ENCODE measurements at regions not wholly inside any gene's neighbourhood (a gene's known extent, or its start where the extent isn't known, plus 50 kb on each side); places are given as distances from the start of the nearest gene placed in this dataset.

- no peak overlapping the region for H3K27ac ChIP-seq
- ChIA-PET CTCF (no interaction called here), POLR2A (ENCODE audit: low non-redundant PET) (no interaction called here)
- DNase-seq (ENCODE audit: low spot score): no peak
- no peak for TF ChIP-seq CTCF (conservative IDR thresholded peaks at IDR 0.05; ENCODE audit: low read depth)
Observed at GRCh38 chr6:134850721-134851305, 99.1 kb downstream of the ALDH8A1 start.

- ChIA-PET CTCF (no interaction called here), POLR2A (ENCODE audit: low non-redundant PET) (no interaction called here)
- no peak for DNase-seq (ENCODE audit: low spot score)
- H3K27ac ChIP-seq: no peak overlapping the region
- TF ChIP-seq CTCF (conservative IDR thresholded peaks at IDR 0.05; ENCODE audit: low read depth): no peak
Observed at GRCh38 chr6:134849920-134850447, 99.9 kb downstream of the ALDH8A1 start.

GRCh38 chr6:134848076-134848475, 101.8 kb downstream of the ALDH8A1 start:
- CTCF ChIA-PET: no interaction called here
- no peak for DNase-seq (ENCODE audit: low spot score)
- no peak for TF ChIP-seq CTCF (conservative IDR thresholded peaks at IDR 0.05; ENCODE audit: low read depth)
- POLR2A ChIA-PET (ENCODE audit: low non-redundant PET): no interaction called here
- H3K27ac ChIP-seq: no peak overlapping the region

- ChIA-PET POLR2A (ENCODE audit: low non-redundant PET) (no interaction called here), CTCF (no interaction called here)
- no peak for DNase-seq (ENCODE audit: low spot score)
- no peak overlapping the region for H3K27ac ChIP-seq
- no peak for TF ChIP-seq CTCF (conservative IDR thresholded peaks at IDR 0.05; ENCODE audit: low read depth)
Observed at GRCh38 chr6:134846865-134847264, 103.0 kb downstream of the ALDH8A1 start.

- no peak for DNase-seq (ENCODE audit: low spot score)
- H3K27ac ChIP-seq: no peak overlapping the region
- TF ChIP-seq CTCF (conservative IDR thresholded peaks at IDR 0.05; ENCODE audit: low read depth): no peak
- POLR2A ChIA-PET (ENCODE audit: low non-redundant PET): no interaction called here
- CTCF ChIA-PET: no interaction called here
Observed at GRCh38 chr6:134846031-134846430, 103.9 kb downstream of the ALDH8A1 start.

GRCh38 chr6:134844120-134844519, 105.8 kb downstream of the ALDH8A1 start:
- H3K27ac ChIP-seq: no peak overlapping the region
- DNase-seq (ENCODE audit: low spot score): no peak
- ChIA-PET CTCF (no interaction called here), POLR2A (ENCODE audit: low non-redundant PET) (no interaction called here)
- TF ChIP-seq CTCF (conservative IDR thresholded peaks at IDR 0.05; ENCODE audit: low read depth): no peak
